Panc1 (cell line): ENCODE measurements at regions not wholly inside any gene's neighbourhood (a gene's known extent, or its start where the extent isn't known, plus 50 kb on each side); places are given as distances from the start of the nearest gene placed in this dataset.

Experiments
- ATAC-seq: fragments of 200-7000 bp; cut with Tn5 transposase; 2 replicates; pipeline ENCODE4 v1.9.1; 2020; ENCODE audit warnings: mild to moderate bottlenecking, moderate library complexity
- BruUV-seq: library from RNA; stranded (reverse); fragments of 400-500 nt; replicated peaks from 2 replicates; lab custom pipeline; 2021; lab: Mats Ljungman, UMichigan
- CTCF ChIA-PET: fragments of 300-600 bp; sonication (Branson Sonifier 250); formaldehyde crosslinking; loops from one replicate; lab custom pipeline; 2022; ENCODE audit warnings: antibody characterized with exemption; lab: Charles Lee
- POLR2A ChIA-PET: fragments of 300-600 bp; sonication (Branson Sonifier 250); formaldehyde crosslinking; loops from one replicate; lab custom pipeline; 2022; ENCODE audit warnings: antibody characterized with exemption; lab: Charles Lee
- DNase-seq: peaks from one replicate; pipeline ENCODE4 v3.0.0-alpha.2; 2010; ENCODE audit warnings: low read depth, low spot score
- H3K27ac ChIP-seq: 2 replicates; pipeline ENCODE4 v1.5.1; 2011; ENCODE audit warnings: mild to moderate bottlenecking, low read length, inconsistent platforms
- H3K27me3 ChIP-seq: fragments of 200-500 bp; sonication (Bioruptor generic); 2 replicates; pipeline ENCODE4 v1.6.0; 2014; ENCODE audit warnings: low read length, inconsistent platforms; ENCODE audit not compliant: control insufficient read depth, insufficient read depth
- H3K36me3 ChIP-seq: fragments of 200-500 bp; sonication (Bioruptor generic); 2 replicates; pipeline ENCODE4 v1.5.1; 2014; ENCODE audit warnings: inconsistent platforms, mild to moderate bottlenecking, low read length, moderate library complexity; ENCODE audit not compliant: control insufficient read depth, insufficient read depth
- H3K4me1 ChIP-seq: 2 replicates; pipeline ENCODE4 v1.5.1; 2011; ENCODE audit warnings: inconsistent platforms, mild to moderate bottlenecking, low read length, moderate library complexity; ENCODE audit not compliant: control insufficient read depth, insufficient read depth
- H3K4me3 ChIP-seq, 2 experiments: 2 replicates each; pipeline ENCODE4 v1.5.1; 2011 to 2012; ENCODE audit warnings: low read depth in 2 of 2, low read length in 2 of 2, mild to moderate bottlenecking in 2 of 2, inconsistent platforms in 1 of 2, moderate library complexity in 1 of 2
- H3K9me3 ChIP-seq: fragments of 200-500 bp; sonication (Bioruptor generic); 2 replicates; pipeline ENCODE4 v1.5.1; 2014; ENCODE audit warnings: low read depth, mild to moderate bottlenecking, inconsistent platforms, low read length, moderate library complexity; ENCODE audit not compliant: control insufficient read depth, insufficient read depth
- CTCF ChIP-seq: fragments of 450-650 bp; IDR thresholded peaks from 2 replicates; pipeline ENCODE4 v1.5.1; 2017; ENCODE audit warnings: mild to moderate bottlenecking
- POLR2AphosphoS5 ChIP-seq: IDR thresholded peaks from 2 replicates; pipeline ENCODE4 v1.6.1; 2012; ENCODE audit warnings: mild to moderate bottlenecking, low read depth, low read length, moderate library complexity
- REST ChIP-seq, 2 experiments: IDR thresholded peaks; 2 replicates each; pipeline ENCODE4 v1.6.1; 2011 to 2012; ENCODE audit warnings: low read depth in 2 of 2, control low read depth in 1 of 2, low read length in 1 of 2, mild to moderate bottlenecking in 1 of 2, moderate library complexity in 1 of 2; ENCODE audit not compliant: insufficient read depth in 1 of 2
- SIN3A ChIP-seq: IDR thresholded peaks from 2 replicates; pipeline ENCODE4 v1.6.1; 2012; ENCODE audit warnings: low read depth, mild to moderate bottlenecking, low read length, moderate library complexity, borderline replicate concordance; ENCODE audit not compliant: insufficient read depth
- TCF7L2 ChIP-seq: IDR thresholded peaks from 2 replicates; pipeline ENCODE4 v1.6.1; 2011; ENCODE audit warnings: mild to moderate bottlenecking, low read depth, low read length, inconsistent platforms
- in situ Hi-C: cut with HindIII; loops from 2 replicates; pipeline ENCODE4 v1.10.0; 2016; ENCODE audit warnings: low sequenced_read_pairs, low pct_unique_long_range_greater_than_20kb
- intact Hi-C: fragments of 100-400 bp; cut with micrococcal nuclease; formaldehyde crosslinking; loops from one replicate; pipeline ENCODE4 v1.10.0; 2022; ENCODE audit not compliant: unreplicated experiment

- Histone ChIP-seq H3K27me3 (no peaks in the 10 kb centered on the region), H3K9me3 (no peaks in the 10 kb centered on the region), H3K4me3 (no peak overlapping the region), H3K36me3 (no peaks in the 10 kb centered on the region), H3K4me1 (no peaks in the 10 kb centered on the region), H3K27ac (no peak overlapping the region)
- POLR2A ChIA-PET = no interaction called here
- intact Hi-C loops = no loop called here
- TF ChIP-seq CTCF (no peak), TCF7L2 (no peak), SIN3A (no peak)
- BruUV-seq = no TSS peak
- in situ Hi-C loops = no loop called here
- DNase-seq (no peak), ATAC-seq (no peak)
- CTCF ChIA-PET = no interaction called here
Measured at GRCh38 chr3:135556174-135556573, 409.4 kb upstream of the PPP2R3A start.

GRCh38 chr3:135558150-135558783, 407.3 kb upstream of the PPP2R3A start:
- in situ Hi-C loops = no loop called here
- BruUV-seq = no TSS peak

More at GRCh38 chr3:135558150-135558783, 407.3 kb upstream of the PPP2R3A start:
- H3K27ac ChIP-seq = no peak overlapping the region
- ChIA-PET POLR2A (no interaction called here), CTCF (no interaction called here)
- no peak overlapping the region for H3K4me3 ChIP-seq
- H3K27me3 ChIP-seq = no peaks in the 10 kb centered on the region
- no peaks in the 10 kb centered on the region for H3K9me3 ChIP-seq
- H3K4me1 ChIP-seq = no peaks in the 10 kb centered on the region
- no peaks in the 10 kb centered on the region for H3K36me3 ChIP-seq
- ATAC-seq (no peak), DNase-seq (no peak)
- TF ChIP-seq CTCF = no peak
- no peak for TF ChIP-seq TCF7L2
- TF ChIP-seq POLR2AphosphoS5 = no peak
- TF ChIP-seq REST (IDR thresholded peaks at IDR 0.05; ENCODE audit: insufficient read depth in 1 of 2, low read depth in 2 of 2, low read length in 1 of 2) = no peak
- no peak for TF ChIP-seq SIN3A
- intact Hi-C loops = no loop called here
